ENCODE measurements at regions not wholly inside any gene's neighbourhood (a gene's known extent, or its start where the extent isn't known, plus 50 kb on each side); places are given as distances from the start of the nearest gene placed in this dataset.

GRCh38 chr13:93098972-93099371 lies 127.6 kb upstream of the GPC6 start:
- CTCF ChIA-PET, result no interaction called here
- Histone ChIP-seq H3K9me3 (replicated peaks; ENCODE audit: control insufficient read depth, insufficient read depth, low read length) (peaks cover 1% of the 10 kb centered on the region), H4K20me1 (replicated peaks; ENCODE audit: control insufficient read depth, extremely low read depth, insufficient read depth, low read length) (no peaks in the 10 kb centered on the region), H3K4me3 (replicated peaks in 1 of 3; ENCODE audit: insufficient read depth in 1 of 3, low read depth in 1 of 3, low read length in 3 of 3) (no peak overlapping the region), H3K36me3 (ENCODE audit: control insufficient read depth in 2 of 2, extremely low read depth in 1 of 2, insufficient read depth in 2 of 2, low read length in 2 of 2) (no peaks in the 10 kb centered on the region), H2AFZ (ENCODE audit: low read depth, low read length) (no peak overlapping the region), H3K79me2 (ENCODE audit: control insufficient read depth, insufficient read depth, low read length) (no peaks in the 10 kb centered on the region), H3K9ac (replicated peaks; ENCODE audit: extremely low read depth, insufficient read depth, low read length) (no peak overlapping the region), H3K27ac (ENCODE audit: insufficient read depth, low read depth, low read length) (no peak overlapping the region), H3K9me1 (replicated peaks; ENCODE audit: control insufficient read depth, extremely low read depth, insufficient read depth, low read length) (no peaks in the 10 kb centered on the region), H3K27me3 (ENCODE audit: control insufficient read depth in 2 of 2, insufficient read depth in 2 of 2, low read length in 2 of 2) (no peaks in the 10 kb centered on the region), H3K4me2 (ENCODE audit: insufficient read depth, low read length) (no peak overlapping the region), H3K4me1 (ENCODE audit: control insufficient read depth, extremely low read depth, insufficient read depth, low read length) (no peaks in the 10 kb centered on the region)
- TF ChIP-seq FOS (IDR thresholded peaks at IDR 0.05; ENCODE audit: borderline replicate concordance, insufficient read depth, low read length) (no peak), CTCF (IDR thresholded peaks at IDR 0.05; ENCODE audit: extremely low read depth in 1 of 2, insufficient read depth in 1 of 2, low read depth in 1 of 2, low read length in 2 of 2) (no peak), MYC (IDR thresholded peaks at IDR 0.05; ENCODE audit: low read depth, low read length) (no peak), EZH2 (IDR thresholded peaks at IDR 0.05; ENCODE audit: borderline replicate concordance, low read depth, low read length, severe bottlenecking) (no peak), POLR2AphosphoS5 (IDR thresholded peaks at IDR 0.05; ENCODE audit: insufficient read depth, low read depth, low read length) (no peak), GATA2 (IDR thresholded peaks at IDR 0.05; ENCODE audit: insufficient read depth, insufficient read length, low read depth, low read length) (no peak), JUN (IDR thresholded peaks at IDR 0.05; ENCODE audit: borderline replicate concordance, insufficient read depth, insufficient read length, low read depth) (no peak), POLR2A (IDR thresholded peaks at IDR 0.05; ENCODE audit: low read depth, low read length) (no peak), MAX (IDR thresholded peaks at IDR 0.05; ENCODE audit: insufficient read depth, insufficient read length) (no peak)
- FAIRE-seq, result no peak
- POLR2A ChIA-PET, result no interaction called here
- intact Hi-C loops (cut with micrococcal nuclease) (no loop called here), dilution Hi-C loops (cut with MboI; ENCODE audit: extremely low pct_ligation_motif_present, low sequenced_read_pairs) (no loop called here)
- DNase-seq (ENCODE audit: low read depth, low spot score), result no peak
- BruUV-seq (replicated peaks), result no TSS peak

Measured in endothelial cell of umbilical vein (primary cell).